HL-60/S4 treated with phorbol 12-myristate 13-acetate at 8.2 ng/mL for 4 days and 3 days (cell line): ENCODE measurements at regions not wholly inside any gene's neighbourhood (a gene's known extent, or its start where the extent isn't known, plus 50 kb on each side); places are given as distances from the start of the nearest gene placed in this dataset.

Experiments
- in situ Hi-C: fragments of 300-500 bp; cut with MboI; formaldehyde crosslinking; loops from 2 replicates; pipeline ENCODE4 v1.15.0; 2022; ENCODE audit warnings: low sequenced_read_pairs

DNA sequence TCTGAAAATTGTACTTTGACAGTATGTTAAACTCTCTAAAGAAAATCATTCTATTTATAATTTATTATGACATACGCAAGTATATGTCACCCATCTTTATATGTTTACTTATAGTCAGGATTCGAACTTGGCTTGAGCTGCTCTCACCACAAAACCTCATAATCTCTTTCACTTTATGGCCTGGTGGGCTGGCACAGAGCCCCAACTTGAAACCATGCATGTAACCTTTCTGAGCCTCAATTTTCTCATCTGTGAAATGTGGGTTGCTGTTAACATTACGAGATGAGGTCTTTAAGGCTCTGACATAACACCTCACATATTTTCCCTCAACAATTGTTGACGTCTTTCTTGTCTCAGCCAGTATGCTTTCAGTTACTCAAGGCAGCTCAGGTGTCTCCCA is 69.4 kb upstream of the PFN2 start:
- in situ Hi-C loops, result no loop called here

DNA sequence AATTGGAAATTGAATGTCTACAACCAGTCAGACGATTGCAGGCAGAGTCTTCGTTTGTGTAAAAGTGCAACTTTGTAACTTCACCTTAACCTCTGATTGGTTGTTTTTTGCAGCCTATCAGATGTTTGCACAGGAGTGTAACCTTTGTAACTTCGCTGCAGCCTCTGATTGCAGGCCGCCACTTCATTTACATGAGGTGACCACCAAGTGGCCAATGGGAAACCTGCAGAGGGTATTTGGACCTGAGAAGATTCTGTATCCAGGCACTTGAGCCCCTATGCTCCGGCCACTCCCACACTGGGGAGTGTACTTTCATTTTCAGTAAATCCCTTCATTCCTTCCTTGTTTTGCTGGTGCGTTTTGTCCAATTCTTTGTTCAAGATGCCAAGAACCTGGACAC is 68.1 kb upstream of the PFN2 start:
- in situ Hi-C loops, result no loop called here

DNA sequence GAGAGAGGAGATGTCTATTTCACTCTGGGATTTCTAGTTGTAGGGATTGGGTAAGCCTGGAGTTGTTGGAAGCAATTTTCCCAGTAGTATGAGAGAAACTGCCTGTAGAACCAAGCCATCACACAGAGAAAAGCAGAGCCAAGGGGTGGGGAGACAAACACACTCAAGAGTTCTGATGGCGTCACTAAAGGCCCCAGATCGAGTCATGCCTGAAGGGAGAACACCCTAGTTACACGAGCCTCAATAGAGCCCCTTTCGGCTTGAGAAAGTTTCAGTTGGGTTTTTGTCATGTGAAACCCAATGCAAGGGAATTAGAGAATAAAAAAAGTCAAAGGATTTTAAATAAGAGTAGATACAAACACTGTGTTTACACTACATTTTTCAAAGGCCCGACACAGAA is 66.1 kb upstream of the PFN2 start:
- in situ Hi-C loops, result no loop called here

DNA sequence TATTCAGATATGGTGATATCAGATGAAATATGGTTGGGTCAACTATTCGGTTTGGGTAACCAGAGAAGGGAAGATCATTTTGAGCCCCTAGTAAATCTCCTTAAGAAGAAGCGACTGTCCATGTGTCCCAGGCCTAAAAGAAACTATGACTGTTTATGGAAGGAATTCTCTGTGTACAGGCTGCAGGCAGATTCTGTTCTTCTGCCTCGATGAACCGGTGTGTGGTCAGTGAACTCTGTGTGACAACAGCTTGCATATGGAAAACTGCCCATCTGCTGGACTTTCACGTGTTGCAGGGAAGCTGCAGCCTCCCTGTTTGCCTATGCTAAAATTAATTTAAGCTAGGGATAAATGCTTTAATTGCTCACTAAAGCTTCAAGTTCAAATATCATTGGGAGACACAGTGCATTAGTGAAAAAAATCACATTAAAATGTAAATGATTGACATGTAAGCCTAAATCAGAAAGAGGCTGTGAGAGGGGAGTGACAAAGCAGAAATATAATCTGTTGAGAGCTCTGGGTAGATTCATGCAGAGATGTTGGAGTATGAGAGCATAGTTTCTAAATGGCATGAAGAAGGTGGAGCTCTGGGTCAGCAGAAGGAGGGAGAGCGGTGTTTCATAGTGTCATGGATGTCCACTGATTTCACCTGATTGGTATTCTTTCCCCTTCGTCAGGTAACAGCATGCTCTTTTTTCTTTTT is 65.4 kb upstream of the PFN2 start:
- in situ Hi-C loops, result no loop called here

DNA sequence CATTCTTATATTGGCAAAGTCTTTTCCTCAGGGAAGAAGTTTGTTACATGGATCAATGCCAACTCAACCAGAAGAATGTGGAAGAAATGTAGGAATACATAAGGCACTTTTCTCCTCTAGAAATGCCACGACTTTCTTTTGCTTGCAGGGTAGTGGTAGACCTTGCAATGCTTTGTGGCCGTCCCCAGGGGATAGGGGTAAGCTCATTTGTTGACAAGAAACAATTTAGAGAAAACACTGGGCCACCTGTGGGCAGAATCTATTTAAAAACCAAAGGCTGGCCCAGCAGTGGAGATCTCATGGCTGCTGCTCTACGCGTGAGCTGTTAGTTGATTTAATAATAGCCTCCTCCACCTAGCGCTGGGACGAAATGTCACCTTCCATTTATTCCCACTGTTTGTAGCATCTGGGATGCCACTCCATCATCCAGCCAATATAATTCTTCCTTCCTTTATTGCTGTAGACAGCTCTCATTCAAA is 64.6 kb upstream of the PFN2 start:
- in situ Hi-C loops, result no loop called here

DNA sequence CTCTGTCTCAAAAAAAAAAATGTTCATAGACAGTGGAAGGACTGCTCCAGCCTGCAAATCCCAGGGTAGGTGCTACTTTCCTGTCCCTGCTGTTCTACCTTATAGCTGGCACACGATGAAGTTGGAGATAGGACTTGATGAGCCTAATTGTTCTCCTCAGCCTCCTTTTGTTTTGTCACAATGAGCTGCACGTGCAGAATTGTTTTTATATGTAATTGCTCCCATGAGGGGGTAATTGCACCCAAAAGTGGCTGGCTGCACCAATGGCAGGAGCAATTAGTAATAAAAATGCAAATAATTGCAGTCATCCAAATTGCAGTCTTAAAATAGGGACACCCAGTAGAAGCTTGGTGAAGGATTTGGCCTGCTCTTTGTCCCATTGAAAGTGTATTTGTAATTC is 63.0 kb upstream of the PFN2 start:
- in situ Hi-C loops, result no loop called here

DNA sequence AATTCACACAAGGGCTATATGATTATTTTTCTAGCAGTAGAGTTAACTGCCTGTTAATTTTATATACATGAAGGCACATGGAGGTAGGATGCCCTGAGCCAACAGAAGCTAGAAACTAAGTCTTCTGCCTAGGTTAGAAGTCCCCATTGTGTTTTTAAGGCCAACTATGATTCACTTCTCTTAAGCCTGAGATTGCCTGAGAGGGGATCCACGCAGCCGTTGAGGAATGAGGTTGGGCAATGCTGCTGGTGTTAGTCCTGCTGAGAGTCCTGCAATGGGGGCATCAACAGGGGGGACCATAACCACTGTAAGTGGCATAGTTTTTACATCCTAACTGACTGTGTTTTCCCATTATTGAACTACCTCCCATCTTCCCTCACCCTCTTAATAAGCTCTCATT is 60.1 kb upstream of the PFN2 start:
- in situ Hi-C loops, result no loop called here

DNA sequence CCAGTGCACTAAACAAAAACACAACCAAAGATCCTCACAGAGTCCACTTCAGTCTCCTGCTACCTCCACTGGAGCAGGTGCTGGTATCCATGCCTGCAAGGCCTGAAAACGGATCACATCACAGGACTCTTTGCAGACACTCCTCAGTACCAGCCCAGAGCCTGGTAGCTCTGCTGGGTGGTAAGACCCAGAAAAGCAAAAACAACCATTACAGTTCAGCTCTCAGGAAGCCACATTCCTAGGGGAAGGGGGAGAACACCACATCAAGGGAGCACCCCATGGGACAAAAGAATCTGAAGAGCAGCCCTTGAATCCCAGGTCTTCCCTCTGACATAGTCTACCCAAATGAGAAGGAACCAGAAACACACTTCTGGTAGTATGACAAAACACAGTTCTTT is 52.5 kb upstream of the PFN2 start:
- in situ Hi-C loops, result no loop called here

DNA sequence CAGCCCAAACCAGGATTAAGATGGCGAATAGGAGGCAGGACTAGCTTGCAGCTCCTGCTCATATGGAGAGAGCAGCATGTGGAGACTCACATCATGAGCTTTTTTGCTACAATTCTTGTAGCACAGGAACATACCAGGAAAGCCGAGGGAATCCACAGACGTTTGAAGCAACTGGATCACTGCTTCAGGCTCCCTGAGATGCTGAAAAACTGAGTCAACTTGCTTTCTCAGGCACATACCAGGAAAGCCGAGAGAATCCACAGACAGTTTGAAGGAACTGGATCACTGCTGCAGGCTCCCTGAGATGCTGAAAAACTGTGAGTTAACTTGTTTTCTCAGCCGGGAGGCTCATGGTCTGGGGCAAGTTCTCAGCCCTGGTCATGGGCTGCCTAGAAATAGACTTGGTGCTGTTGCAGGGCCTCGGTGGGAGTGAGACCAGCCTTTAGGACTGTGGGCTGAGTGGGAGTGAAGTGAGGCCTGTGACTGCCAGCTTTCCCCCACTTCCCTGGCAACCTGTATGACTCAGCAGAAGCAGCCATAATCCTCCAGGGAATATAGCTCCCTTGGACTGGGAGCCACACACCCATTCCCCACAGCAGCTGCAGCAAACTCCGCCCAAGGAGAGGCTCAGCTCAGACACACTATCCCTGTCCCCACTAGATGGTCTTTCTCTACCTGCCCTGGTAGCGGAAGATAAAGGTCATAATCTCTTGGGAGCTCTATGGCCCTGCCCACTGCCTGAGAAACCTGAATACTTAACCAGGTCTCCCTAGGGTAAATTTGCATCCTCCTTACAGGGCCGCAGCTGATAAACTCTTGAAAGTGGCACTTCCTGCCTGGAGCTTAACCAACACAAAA is 51.9 kb upstream of the PFN2 start:
- in situ Hi-C loops, result no loop called here

DNA sequence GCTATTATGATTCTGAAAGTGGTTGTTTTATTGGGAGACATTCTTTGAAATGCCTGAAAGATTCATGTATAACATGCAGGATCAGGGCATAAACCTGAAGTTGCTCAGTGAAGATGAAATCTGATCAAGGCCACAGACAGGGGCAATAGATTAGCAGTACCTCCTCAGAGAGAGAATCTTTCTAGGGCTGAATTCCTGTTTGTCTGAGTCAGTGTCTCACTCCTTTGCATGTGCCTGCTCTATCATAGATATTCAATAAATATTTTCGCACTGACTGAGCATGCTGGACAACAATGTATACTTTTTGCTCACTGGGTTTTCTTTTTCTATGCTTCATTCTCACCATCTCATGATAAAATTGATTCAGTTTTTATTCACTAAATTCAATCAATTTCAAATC is 49.8 kb upstream of the PFN2 start:
- in situ Hi-C loops, result no loop called here
